Fibroblast of lung (primary cell): ENCODE measurements at regions not wholly inside any gene's neighbourhood (a gene's known extent, or its start where the extent isn't known, plus 50 kb on each side); places are given as distances from the start of the nearest gene placed in this dataset.

Experiments
- CTCF ChIP-seq, 2 donors: IDR thresholded peaks in 1 of 2; conservative IDR thresholded peaks in 1 of 2; 1 replicate in 1 of 2; 2 replicates in 1 of 2; pipeline ENCODE4 v1.5.1; 2011 to 2012; ENCODE audit warnings: low read length in 2 of 2, control low read depth in 1 of 2, inconsistent platforms in 1 of 2, low read depth in 1 of 2, mild to moderate bottlenecking in 1 of 2
- EZH2 ChIP-seq: IDR thresholded peaks from 2 replicates; pipeline ENCODE4 v1.5.1; 2012; ENCODE audit warnings: low read length, control low read depth, mild to moderate bottlenecking; ENCODE audit errors: missing control alignments

GRCh38 chr10:64635906-64636305, 1114.7 kb downstream of the REEP3 start:
- no peak for TF ChIP-seq CTCF (conservative IDR thresholded peaks at IDR 0.05 in 1 of 2, IDR thresholded peaks at IDR 0.05 in 1 of 2; ENCODE audit: low read depth in 1 of 2, low read length in 2 of 2)
- no peak for TF ChIP-seq EZH2
